Sigmoid colon (tissue), 4 donors: ENCODE measurements at regions not wholly inside any gene's neighbourhood (a gene's known extent, or its start where the extent isn't known, plus 50 kb on each side); places are given as distances from the start of the nearest gene placed in this dataset.
"Not testable (repeated sequence)": the region's sequence is repeated elsewhere in the genome, so short reads cannot be mapped to it uniquely, and the experiment has no call there.

Source experiments
- POLR2A ChIP-seq, 2 donors: fragments of 450-650 bp; IDR thresholded peaks; one replicate each; pipeline ENCODE4 v1.6.1; 2016; ENCODE audit warnings: antibody characterized with exemption in 2 of 2, mild to moderate bottlenecking in 2 of 2, moderate library complexity in 2 of 2
- POLR2AphosphoS5 ChIP-seq, 4 donors: sonication (generic); formaldehyde crosslinking; IDR thresholded peaks; one replicate each; pipeline ENCODE4 v1.6.1; 2017; ENCODE audit warnings: antibody characterized with exemption in 4 of 4

- TF ChIP-seq POLR2A, POLR2AphosphoS5 (IDR thresholded peaks at IDR 0.05): not testable (repeated sequence)
These were observed 527.8 kb upstream of the PTCHD4 start for GRCh38 chr6:48638796-48639195.
